Activated T-cell treated with anti-CD3 and anti-CD28 coated beads, Interleukin-2, amount 50 U/mL, for 48 hours (primary cell): ENCODE measurements at regions not wholly inside any gene's neighbourhood (a gene's known extent, or its start where the extent isn't known, plus 50 kb on each side); places are given as distances from the start of the nearest gene placed in this dataset.

Experiments
- DNase-seq, 2 experiments: peaks; one replicate each; pipeline ENCODE4 v3.0.0-alpha.2; 2020

DNA sequence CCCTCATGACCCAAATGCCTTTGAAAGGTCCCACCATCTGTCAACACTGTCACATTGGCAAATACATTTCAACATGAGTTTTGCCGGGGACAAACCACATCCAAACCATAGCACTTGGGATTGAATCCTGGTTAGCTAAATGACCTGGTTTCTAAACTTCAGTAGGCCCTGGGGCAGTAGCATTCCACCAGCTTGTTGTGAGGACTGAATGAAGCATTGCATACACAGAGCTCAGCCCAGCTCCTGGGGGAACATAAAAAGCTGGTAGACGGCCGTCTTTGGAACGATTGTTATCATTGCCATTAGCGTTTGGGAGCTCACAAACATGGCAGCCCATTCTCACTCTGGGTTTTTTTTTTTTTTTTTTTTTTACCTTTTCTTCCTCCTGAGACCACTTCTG, 57.5 kb upstream of the CXCR4 start:
- DNase-seq = no peak

DNA sequence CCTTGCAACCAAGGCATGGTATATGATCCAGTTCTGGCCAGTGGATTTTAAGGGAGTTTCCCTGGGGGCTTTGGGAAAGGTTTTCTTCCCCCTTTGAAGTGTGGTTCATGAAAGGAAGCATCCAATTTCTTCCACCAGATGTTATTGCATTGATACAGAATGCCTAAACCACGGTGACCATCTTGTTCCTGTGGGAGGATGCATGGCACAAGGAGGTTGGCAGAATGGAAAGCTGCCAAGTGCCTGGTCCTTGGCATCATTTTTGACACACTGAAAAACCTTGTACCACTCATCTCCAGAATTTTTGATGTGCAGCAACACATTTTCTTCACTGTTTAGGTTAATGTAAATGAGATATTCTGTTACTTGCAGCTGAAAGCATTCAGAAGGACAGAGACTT, 55.2 kb upstream of the CXCR4 start:
- no peak for DNase-seq

DNA sequence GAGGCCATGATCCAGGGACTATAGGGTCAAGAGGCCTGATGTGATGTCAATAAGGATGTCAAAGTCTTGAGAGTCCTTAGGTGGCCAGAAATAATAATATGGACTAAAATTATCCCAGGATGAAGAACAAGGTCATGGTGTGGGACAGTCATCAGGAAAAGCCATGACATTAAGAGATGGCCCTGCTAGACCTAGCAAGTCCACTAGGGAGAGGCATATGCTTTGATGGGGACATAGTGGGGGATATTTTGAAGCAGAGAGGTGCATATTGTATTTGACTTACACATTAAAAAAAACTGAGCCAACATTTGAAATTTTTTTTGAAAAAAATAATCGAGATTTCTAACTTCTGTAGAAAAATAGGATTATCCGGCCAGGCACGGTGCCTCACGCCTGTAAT, 53.3 kb upstream of the CXCR4 start:
- DNase-seq = no peak

GRCh38 chr2:136168720-136169119, 50.8 kb upstream of the CXCR4 start:
- no peak for DNase-seq

DNA sequence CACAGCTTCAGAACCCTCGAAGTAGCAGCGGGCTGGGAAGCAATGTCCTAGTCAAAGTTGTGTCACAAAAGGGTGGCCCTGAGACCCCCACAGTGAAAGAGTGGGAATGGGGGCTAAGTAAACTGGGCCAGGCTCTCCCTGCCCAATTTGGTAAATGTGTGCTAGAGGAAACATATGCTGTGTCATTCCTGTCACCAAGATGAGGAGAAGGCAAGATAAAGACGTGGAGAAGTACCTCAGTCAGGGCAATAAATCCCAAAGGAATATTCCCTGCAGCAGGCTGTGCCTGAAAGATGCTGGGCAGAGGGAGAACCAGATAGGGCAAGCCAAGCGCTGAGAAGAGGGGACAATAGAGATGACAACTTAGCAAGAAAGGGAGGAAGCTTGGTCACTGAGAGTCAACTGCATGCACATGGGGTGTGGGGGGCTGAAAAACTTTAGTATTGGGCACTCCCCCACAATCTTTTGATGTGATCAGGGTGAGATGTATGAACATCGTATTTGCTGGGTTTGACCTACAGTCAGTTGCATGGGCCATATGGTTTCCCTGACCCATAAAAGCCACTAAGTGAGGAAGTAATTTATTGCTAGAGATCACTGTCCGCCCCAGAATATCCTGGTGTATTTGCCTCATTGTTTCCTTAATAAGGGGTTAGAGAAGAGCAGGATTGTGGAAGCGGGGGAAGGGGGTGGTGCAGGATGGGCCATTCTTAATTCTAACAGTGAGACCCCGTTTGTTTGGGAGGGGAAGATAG, 49.9 kb upstream of the CXCR4 start:
- DNase-seq = no peak
